GM19324 (cell line): ENCODE measurements at regions not wholly inside any gene's neighbourhood (a gene's known extent, or its start where the extent isn't known, plus 50 kb on each side); places are given as distances from the start of the nearest gene placed in this dataset.

Experiments used
- ATAC-seq: cut with Tn5 transposase; IDR thresholded peaks from one replicate; pipeline ENCODE4 v1.9.1; 2021; ENCODE audit warnings: mild to moderate bottlenecking, moderate library complexity; ENCODE audit not compliant: unreplicated experiment, low FRiP score

DNA sequence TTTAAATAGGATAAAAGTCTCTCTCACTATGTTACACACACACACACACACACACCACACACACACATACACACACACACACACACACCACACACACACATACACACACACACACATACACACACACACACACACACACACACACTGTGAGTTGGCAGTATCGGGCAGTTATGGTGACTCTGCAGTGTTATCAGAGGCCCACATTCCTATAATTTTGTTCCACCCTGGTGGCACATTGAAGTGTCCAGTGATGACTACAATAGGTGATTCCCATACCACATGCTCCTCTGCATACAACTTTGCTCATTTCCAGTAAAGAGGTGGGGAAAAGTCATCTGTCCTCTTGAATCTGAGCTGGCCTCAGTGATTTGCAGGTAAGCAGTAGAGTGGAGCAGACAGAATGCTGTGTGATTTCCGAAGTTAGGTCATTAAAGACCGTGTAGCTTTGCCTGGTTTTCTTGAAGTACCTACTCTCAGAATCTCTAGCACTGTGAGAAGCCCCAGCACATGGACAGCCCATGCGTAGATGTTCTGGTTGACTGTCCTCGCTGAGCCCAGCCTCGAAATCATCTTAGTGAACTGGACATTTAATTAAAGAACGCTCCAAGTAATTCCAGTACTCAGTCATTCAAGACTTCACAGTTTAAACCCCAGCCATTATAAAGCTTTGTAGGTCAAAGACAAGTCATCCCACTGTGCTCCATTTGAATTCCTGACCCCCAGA lies 836.6 kb upstream of the SOX9 start:
- ATAC-seq = no peak

- no peak for ATAC-seq
Measured at GRCh38 chr17:71286625-71287024, 834.2 kb upstream of the SOX9 start.

- no peak for ATAC-seq
Measured at GRCh38 chr17:71287071-71287823, 833.6 kb upstream of the SOX9 start.

- ATAC-seq = no peak
Measured at GRCh38 chr17:71292006-71292405, 828.8 kb upstream of the SOX9 start.

DNA sequence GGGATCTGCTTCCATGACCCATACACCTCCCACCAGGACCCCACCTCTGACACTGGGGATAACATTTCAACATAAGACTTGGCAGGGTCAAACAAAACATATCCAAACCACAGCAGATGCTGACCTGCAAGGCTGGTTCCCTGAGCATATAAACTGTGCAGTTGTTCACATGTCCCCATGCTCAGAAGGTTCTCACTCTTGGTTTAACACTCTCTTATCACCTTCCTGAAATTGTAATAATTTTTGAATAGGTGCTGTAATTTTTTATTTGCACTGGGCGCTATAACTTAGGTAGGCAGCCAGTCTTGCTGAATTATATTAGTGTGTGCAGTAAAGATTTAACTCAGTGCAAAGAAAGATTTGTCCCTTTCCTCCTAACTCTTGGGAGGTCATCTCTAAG lies 824.8 kb upstream of the SOX9 start:
- ATAC-seq = no peak

DNA sequence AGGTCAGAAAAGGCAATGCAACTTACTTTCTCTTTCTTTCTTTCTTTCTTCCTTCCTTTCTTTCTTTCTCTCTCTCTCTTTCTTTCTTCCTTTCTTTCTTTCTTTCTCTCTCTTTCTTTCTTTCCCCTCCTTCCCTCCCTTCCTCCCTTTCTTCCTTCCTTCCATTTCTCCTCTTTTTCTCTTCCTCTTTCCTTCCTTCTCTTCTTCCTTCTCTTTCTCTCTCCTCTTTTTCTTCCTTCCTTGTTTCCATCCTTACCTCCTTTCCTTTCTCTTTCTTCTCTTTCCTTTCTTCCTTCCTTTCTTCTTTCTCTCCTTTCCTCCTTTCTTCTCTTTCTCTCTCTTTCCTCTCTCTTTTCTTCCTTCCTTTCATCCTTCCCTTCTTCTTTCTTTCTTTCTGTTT lies 819.8 kb upstream of the SOX9 start:
- no peak for ATAC-seq

DNA sequence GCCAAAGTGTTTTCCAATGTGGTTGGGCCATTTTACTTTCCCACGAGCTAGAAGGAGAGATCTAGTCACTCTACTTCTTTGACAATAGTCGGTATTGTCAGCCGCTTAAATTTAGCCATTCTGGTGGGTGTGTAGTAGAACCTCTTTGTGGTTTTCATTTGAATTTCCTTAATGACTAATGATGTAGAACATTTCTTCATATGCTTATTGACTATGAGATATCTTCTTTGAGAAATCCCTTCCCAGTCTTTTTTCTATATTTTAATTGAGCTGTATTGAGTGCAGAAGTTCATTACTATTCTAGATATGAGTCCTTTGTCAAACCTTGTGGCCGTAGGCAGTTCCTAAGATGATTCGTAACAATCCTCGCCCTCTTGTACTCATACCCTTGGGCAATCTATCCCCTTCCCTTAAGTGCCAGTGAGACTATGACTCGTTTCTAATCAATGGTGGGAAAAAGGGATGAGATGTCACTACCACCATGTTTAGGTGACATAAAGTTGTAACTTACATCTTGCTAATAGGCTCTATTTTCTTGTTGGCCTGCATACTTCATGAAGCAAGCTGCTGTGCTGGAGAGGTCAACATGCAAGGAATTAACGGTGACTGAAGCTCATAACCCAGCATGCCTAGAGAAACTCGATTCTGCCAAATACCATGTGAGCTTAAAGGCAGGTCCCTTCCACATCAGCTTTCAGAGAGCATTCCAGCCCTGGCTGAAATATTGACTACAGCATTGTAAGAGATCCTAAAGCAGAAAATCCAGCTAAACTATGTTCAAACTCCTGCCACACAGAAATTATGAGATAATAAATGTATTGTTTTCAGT lies 817.9 kb upstream of the SOX9 start:
- ATAC-seq = no peak

DNA sequence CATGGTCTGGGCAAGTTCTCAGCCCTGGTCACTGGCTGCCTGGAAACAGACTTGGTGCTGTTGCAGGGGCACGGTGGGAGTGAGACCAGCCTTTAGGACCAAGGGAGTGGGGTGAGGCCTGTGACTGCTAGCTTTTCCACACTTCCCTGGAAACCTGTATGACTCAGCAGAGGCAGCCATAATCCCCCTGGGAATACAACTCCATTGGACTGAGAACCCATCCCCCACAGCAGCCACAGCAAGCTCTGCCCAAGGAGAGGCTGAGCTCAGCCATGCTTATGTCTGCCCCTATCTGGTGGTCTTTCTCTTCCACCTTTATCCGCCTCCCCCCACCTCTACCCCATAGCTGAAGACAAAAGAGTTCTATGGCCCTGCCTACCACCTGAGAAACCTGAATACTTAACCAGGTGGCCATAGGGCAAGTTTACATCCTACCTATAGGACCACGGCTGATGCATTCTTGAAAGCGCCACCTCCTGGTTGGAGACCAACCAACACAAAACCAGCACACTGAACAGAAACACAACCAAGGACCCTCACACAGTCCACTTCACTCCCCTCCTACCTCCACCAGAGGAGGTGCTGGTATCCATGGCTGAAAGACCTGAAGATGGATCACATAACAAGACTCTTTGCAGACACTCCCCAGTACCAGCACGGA lies 816.2 kb upstream of the SOX9 start:
- ATAC-seq = no peak

DNA sequence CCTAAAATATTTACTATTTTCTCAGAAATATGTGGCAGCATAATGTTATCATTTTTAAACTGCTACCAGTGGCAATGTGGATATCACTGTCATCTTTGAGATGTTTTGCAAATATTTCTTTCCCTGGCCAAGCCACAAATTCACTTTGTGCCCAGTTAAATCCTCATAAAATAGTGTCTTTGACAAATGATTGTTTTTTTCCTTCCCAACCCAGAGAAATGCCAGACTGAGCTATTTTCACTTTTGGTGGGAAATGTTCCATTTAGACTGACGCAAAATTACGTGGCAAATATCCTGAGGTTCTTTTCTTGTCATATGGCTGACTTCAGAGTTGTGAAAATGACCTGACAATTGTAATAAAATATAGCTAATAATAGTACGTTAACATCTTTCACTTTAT lies 807.0 kb upstream of the SOX9 start:
- no peak for ATAC-seq

GRCh38 chr17:71315568-71315967 lies 805.3 kb upstream of the SOX9 start:
- no peak for ATAC-seq

GRCh38 chr17:71316176-71316897 lies 804.5 kb upstream of the SOX9 start:
- ATAC-seq = no peak

DNA sequence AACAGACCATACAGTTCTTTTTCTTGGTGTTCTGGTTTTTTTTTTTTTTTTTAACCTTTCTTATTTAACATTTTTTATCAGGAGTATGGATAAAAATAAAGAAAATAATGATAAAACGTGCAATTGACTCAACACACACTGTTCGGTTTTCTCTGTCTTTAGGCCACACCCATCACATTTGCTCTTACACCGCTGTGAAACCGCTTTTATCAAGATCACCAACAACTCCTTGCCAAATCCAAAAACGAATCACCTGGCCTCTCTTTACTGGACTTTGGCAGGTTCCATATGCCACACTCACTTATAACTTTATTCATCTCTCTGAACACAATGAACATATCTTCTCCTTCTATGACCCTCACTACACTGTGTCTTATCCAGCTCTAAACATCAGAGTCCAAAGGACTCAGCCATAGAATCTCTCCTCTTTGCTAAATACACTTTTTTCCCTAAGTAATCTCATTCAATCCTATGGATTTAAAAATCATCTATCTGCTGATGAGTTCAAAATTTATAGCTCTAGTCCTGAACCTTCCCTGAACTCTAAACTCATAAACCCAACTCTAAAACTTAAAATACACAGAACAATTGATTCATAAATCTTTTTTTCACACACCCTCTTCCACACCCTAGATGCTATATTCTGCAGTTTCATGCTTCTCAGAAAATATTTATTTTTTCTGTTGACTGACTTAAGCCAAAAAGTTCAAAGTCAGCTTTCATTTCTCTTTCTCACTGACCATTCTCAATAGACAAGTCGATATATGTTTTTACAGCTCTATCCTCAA lies 800.6 kb upstream of the SOX9 start:
- no peak for ATAC-seq

DNA sequence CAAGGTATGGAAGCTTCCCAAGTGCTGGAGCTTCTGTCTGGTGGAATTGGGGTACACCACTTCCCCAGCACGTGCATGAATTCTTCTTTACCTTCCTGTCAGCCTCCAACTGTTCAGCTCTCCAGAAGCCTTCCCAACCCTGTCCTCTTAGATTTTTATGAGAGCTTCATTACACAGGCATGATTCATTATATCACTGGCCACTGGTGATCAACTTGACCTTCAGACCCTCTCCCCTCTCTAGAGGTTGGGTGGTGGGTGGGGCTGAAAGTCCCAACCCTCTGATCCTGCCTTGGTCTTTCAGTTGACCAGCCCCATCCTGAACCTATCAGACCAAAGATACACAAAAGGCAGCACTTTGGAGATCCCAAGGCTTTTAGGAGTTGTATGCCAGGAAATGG lies 795.7 kb upstream of the SOX9 start:
- no peak for ATAC-seq

DNA sequence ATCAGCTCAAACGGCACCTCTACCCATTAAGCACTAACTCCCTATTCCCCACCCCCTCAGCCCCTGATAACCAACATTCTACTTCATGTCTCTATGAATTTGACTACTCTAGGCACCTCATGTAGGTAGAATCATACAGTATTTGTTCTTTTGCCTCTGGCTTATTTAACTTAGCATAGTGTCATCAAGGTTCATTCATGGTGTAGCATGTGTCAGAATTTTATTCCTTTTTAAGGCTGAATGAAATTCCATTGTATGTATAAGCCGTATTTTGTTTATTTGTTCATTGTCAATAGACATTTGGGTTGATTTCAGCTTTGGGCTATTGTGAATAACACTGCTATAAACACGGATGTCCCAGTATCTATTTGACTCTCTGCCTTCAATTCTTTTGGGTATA lies 794.9 kb upstream of the SOX9 start:
- no peak for ATAC-seq

DNA sequence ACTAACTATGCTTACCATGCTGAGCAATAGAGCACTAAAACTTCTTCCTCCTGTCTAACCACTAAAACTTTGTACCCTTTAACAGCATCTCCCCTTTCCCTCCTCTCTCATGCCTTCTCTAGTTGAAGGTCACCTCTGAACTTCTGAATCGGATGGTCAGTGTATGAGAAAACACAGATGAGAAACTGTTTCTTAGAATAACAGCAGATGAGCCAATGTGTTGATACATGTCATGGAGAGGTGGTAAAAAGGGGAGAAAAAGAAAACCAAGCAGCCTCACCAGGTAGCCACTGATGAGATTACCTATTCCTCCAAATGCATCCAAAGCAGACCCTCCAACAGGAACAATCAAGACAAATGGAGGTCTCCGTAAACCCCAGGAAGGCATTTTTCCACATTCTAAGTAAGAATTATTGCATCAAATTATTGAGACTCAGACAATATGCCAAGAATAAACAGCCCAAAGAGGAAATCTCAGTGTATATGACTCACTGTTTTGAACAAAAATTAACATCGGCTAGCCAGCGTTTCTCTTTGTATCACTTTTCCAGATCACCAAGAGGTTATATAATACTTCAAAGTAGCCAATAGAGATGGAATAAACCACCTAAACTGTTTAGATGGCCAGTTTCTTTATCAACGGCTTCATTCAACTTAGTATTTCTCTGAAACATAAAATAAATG lies 793.3 kb upstream of the SOX9 start:
- ATAC-seq = no peak

DNA sequence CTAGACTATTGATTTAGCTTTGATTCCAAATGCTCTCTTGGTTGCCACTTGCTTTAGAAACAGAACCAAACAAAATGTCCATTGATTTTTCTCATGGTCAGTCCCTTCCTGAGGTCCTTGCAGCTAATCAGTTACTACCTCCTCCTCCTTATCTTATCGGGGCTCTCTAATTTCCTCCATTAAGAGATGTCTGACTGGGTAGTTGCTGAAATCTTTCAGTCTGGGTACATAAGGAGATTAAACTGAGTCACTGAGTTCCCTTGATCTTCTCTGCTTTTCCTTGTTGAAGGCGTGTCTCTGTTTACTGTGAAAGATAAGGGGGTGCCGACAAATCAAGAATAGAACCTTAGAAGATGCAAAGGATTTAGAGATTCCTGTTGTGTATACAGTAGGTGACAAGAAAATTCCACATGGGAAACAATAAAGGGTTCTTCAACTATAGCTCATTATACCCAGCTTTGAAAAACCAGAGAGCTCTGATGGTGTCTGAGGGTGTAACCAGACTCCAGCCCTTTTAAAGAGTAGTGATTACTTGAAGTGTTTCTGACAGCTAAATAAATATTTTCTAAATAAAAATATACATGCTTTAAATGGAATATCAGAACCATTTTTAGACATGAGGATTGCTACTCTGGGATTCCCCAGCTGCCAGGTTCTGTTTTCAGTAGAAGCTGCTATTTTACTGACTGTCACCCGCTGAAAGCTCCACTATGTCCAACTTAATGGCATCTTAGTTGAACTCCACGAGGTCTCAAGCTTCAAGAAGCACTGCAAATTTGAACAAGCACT lies 791.3 kb upstream of the SOX9 start:
- no peak for ATAC-seq

DNA sequence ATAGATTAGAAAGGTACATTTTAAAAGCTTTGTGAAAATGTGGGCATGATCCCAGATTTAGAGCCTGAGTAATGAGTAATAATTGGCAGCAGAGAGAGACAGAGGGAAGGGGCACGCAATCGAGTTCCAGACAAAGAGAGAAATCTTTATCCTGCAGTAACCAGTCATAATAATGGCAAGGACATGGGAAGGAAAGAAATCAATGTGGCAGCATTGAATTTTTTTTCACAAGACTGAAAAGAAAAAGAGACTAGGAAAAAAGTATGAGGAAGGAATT lies 790.8 kb upstream of the SOX9 start:
- ATAC-seq = no peak

DNA sequence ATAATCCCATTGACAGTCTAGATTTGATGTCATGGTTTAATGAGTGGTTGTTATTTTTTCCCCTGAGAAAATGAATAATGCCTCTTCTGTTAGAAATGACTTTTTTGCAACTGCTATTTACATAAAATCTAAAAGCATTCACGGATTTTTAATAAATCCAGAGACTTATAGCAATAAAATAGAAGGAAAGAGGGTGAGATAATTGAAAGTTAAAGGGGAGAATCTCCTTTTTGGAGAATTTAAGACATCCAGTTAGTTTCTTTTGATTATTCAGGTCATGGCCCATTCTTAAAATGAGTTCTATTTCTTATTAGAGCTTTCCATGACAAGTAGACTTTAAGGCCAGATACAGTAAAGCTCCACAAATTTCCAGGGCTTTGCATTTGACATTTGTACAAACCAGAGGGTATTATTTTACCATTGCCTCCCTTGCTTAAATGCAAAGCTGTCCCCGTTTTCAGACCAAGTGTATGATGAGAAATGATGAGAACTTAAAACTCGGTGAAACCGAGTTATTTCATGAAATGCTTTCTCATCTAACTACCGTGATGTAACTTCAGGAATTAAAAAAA lies 789.0 kb upstream of the SOX9 start:
- no peak for ATAC-seq
